H1 (cell line): ENCODE measurements at regions not wholly inside any gene's neighbourhood (a gene's known extent, or its start where the extent isn't known, plus 50 kb on each side); places are given as distances from the start of the nearest gene placed in this dataset.

Experiments
- CTCF ChIA-PET: fragments of 300-600 bp; sonication (Branson Sonifier 250); formaldehyde crosslinking; loops from one replicate; lab custom pipeline; 2021; ENCODE audit not compliant: partially characterized antibody; lab: Charles Lee
- POLR2A ChIA-PET: fragments of 300-600 bp; sonication (Branson Sonifier 250); formaldehyde crosslinking; loops from one replicate; lab custom pipeline; 2021; ENCODE audit warnings: inconsistent platforms; ENCODE audit not compliant: partially characterized antibody; lab: Charles Lee
- DNase-seq, 2 experiments: peaks; one replicate each; pipeline versions ENCODE4 v3.0.0 to v3.0.0-alpha.2; 2010 to 2022; ENCODE audit warnings: low spot score in 2 of 2, low read depth in 1 of 2, mixed read lengths in 1 of 2
- FAIRE-seq: peaks from 2 replicates; lab custom pipeline; 2011; peaks lifted over from hg19 to GRCh38; lab: Jason Lieb, UNC
- H2AFZ ChIP-seq: 2 replicates; pipeline ENCODE4 v1.8.1; 2012; ENCODE audit warnings: low read length, inconsistent platforms
- H2AK5ac ChIP-seq: 2 replicates; pipeline ENCODE4 v1.6.1; 2013; ENCODE audit warnings: low read depth, low read length
- H2BK120ac ChIP-seq: replicated peaks from 2 replicates; pipeline ENCODE3; 2013; ENCODE audit warnings: low read depth, low read length, inconsistent platforms
- H2BK12ac ChIP-seq: 2 replicates; pipeline ENCODE4 v1.6.1; 2013; ENCODE audit warnings: low read depth, low read length
- H2BK15ac ChIP-seq: 2 replicates; pipeline ENCODE4 v1.6.1; 2013; ENCODE audit warnings: low read length
- H2BK20ac ChIP-seq: 2 replicates; pipeline ENCODE4 v1.6.1; 2013; ENCODE audit warnings: low read length
- H2BK5ac ChIP-seq: 2 replicates; pipeline ENCODE4 v1.6.1; 2013; ENCODE audit warnings: low read depth, low read length
- H3K14ac ChIP-seq: 2 replicates; pipeline ENCODE4 v1.6.1; 2013; ENCODE audit warnings: inconsistent platforms; ENCODE audit not compliant: insufficient read length
- H3K18ac ChIP-seq: 2 replicates; pipeline ENCODE4 v1.6.1; 2013; ENCODE audit warnings: low read length; ENCODE audit errors: extremely low read depth
- H3K23ac ChIP-seq: 2 replicates; pipeline ENCODE4 v1.6.1; 2013; ENCODE audit warnings: inconsistent platforms; ENCODE audit not compliant: insufficient read length
- H3K23me2 ChIP-seq: 2 replicates; pipeline ENCODE4 v1.6.1; 2013; ENCODE audit warnings: low read depth, low read length
- H3K27ac ChIP-seq: 2 replicates; pipeline ENCODE4 v1.6.1; 2011; ENCODE audit warnings: low read depth, low read length, inconsistent platforms
- H3K27me3 ChIP-seq, 4 experiments: replicated peaks in 1 of 4; 1 replicate in 1 of 4; 2 replicates in 3 of 4; pipeline versions ENCODE4 v1.6.1 to v1.8.1; 2011 to 2013; ENCODE audit warnings: low read length in 3 of 4, mild to moderate bottlenecking in 3 of 4, inconsistent platforms in 2 of 4, mixed read lengths in 2 of 4, moderate library complexity in 1 of 4; ENCODE audit not compliant: control insufficient read depth in 3 of 4, insufficient read depth in 3 of 4; ENCODE audit errors: extremely low read depth in 1 of 4
- H3K36me3 ChIP-seq, 4 experiments: 2 replicates each; pipeline versions ENCODE4 v1.6.1 to v1.8.1; 2011 to 2013; ENCODE audit warnings: mild to moderate bottlenecking in 4 of 4, low read length in 3 of 4, moderate library complexity in 2 of 4, control low read depth in 1 of 4, inconsistent platforms in 1 of 4; ENCODE audit not compliant: insufficient read depth in 4 of 4, control insufficient read depth in 2 of 4
- H3K4ac ChIP-seq: replicated peaks from 2 replicates; pipeline ENCODE3; 2013; ENCODE audit warnings: low read length, low read depth, mixed read lengths, inconsistent platforms; ENCODE audit not compliant: insufficient read length
- H3K4me1 ChIP-seq, 4 experiments: replicated peaks in 1 of 4; 1 replicate in 1 of 4; 2 replicates in 3 of 4; pipeline versions ENCODE4 v1.6.1 to v1.8.1; 2011 to 2013; ENCODE audit warnings: low read length in 3 of 4, inconsistent platforms in 2 of 4, mixed read lengths in 1 of 4; ENCODE audit not compliant: insufficient read depth in 4 of 4, control insufficient read depth in 3 of 4
- H3K4me2 ChIP-seq, 2 experiments: 2 replicates each; pipeline versions ENCODE4 v1.6.1 to v1.8.1; 2011 to 2013; ENCODE audit warnings: low read depth in 2 of 2, low read length in 2 of 2, control low read depth in 1 of 2, inconsistent platforms in 1 of 2, mild to moderate bottlenecking in 1 of 2; ENCODE audit not compliant: insufficient read depth in 1 of 2
- H3K4me3 ChIP-seq, 4 experiments: fragments of 200-600, 300-600 bp in 1 of 4; sonication (generic), shearing (Covaris generic), sonication (Bioruptor Twin) in 1 of 4; 2 replicates each; pipeline versions ENCODE4 v1.5.1 to v1.8.1; 2011 to 2016; ENCODE audit warnings: low read length in 4 of 4, low read depth in 3 of 4, control low read depth in 2 of 4, inconsistent platforms in 2 of 4, mild to moderate bottlenecking in 2 of 4, mixed read lengths in 1 of 4, moderate library complexity in 1 of 4; ENCODE audit not compliant: insufficient read depth in 2 of 4; ENCODE audit errors: extremely low read depth in 1 of 4
- H3K56ac ChIP-seq: replicated peaks from 2 replicates; pipeline ENCODE3; 2013; ENCODE audit warnings: low read depth, mild to moderate bottlenecking, mixed read lengths, low read length, inconsistent platforms; ENCODE audit not compliant: insufficient read length
- H3K79me1 ChIP-seq: 2 replicates; pipeline ENCODE4 v1.6.1; 2013; ENCODE audit warnings: low read depth, low read length, control low read depth
- H3K79me2 ChIP-seq, 2 experiments: 2 replicates each; pipeline versions ENCODE4 v1.6.1 to v1.8.1; 2012 to 2013; ENCODE audit warnings: low read length in 2 of 2, mild to moderate bottlenecking in 2 of 2, inconsistent platforms in 1 of 2; ENCODE audit not compliant: insufficient read depth in 2 of 2, control insufficient read depth in 1 of 2
- H3K9ac ChIP-seq, 4 experiments: replicated peaks in 1 of 4; 1 replicate in 1 of 4; 2 replicates in 3 of 4; pipeline versions ENCODE4 v1.6.1 to v1.8.1; 2011 to 2013; ENCODE audit warnings: low read depth in 3 of 4, low read length in 3 of 4, control low read depth in 2 of 4, mild to moderate bottlenecking in 2 of 4, moderate library complexity in 2 of 4, inconsistent platforms in 1 of 4; ENCODE audit errors: extremely low read depth in 1 of 4
- H3K9me3 ChIP-seq, 2 experiments: 2 replicates each; pipeline versions ENCODE4 v1.6.1 to v1.8.1; 2012 to 2013; ENCODE audit warnings: mild to moderate bottlenecking in 2 of 2, moderate library complexity in 2 of 2, control low read depth in 1 of 2, inconsistent platforms in 1 of 2, low read depth in 1 of 2, low read length in 1 of 2, mixed read lengths in 1 of 2; ENCODE audit not compliant: insufficient read depth in 2 of 2
- H4K20me1 ChIP-seq, 2 experiments: replicated peaks in 1 of 2; 2 replicates each; pipeline versions ENCODE3 to v1.8.1; 2011 to 2013; ENCODE audit warnings: inconsistent platforms in 2 of 2, low read length in 2 of 2, mild to moderate bottlenecking in 1 of 2; ENCODE audit not compliant: insufficient read depth in 2 of 2, control insufficient read depth in 1 of 2
- H4K5ac ChIP-seq: 2 replicates; pipeline ENCODE4 v1.6.1; 2013; ENCODE audit warnings: low read length, low read depth, mixed read lengths, inconsistent platforms; ENCODE audit not compliant: insufficient read length
- H4K8ac ChIP-seq: 2 replicates; pipeline ENCODE4 v1.8.0; 2013; ENCODE audit warnings: mild to moderate bottlenecking, moderate library complexity, low read length, inconsistent platforms; ENCODE audit not compliant: insufficient read depth; ENCODE audit errors: extremely low read depth
- H4K91ac ChIP-seq: replicated peaks from 2 replicates; pipeline ENCODE3; 2013; ENCODE audit warnings: low read length, mixed read lengths, inconsistent platforms; ENCODE audit not compliant: insufficient read length
- CBX5 ChIP-seq: fragments of 300-800, 300-1000 bp; sonication (generic); IDR thresholded peaks from 2 replicates; pipeline ENCODE4 v1.7.1; 2016; ENCODE audit warnings: antibody characterized with exemption, low read length, low read depth
- HDAC6 ChIP-seq: IDR thresholded peaks from one replicate; pipeline ENCODE4 v1.7.1; 2012; ENCODE audit warnings: low read depth, mild to moderate bottlenecking, inconsistent platforms, low read length, moderate library complexity
- PHF8 ChIP-seq: fragments of 200-600 bp; sonication (generic); conservative IDR thresholded peaks from 2 replicates; pipeline ENCODE4 v1.7.1; 2012; ENCODE audit warnings: low read depth, mild to moderate bottlenecking, inconsistent platforms, low read length, moderate library complexity
- WGBS, 2 experiments: shearing (Covaris generic) in 1 of 2; methylation state at CpG; one replicate each; pipeline versions ENCODE4 v1.1.6 to v1.1.7; 2013 to 2015; ENCODE audit warnings: low lambda C conversion rate in 2 of 2, mixed read lengths in 2 of 2, inconsistent platforms in 1 of 2, low coverage in 1 of 2, missing lambda C conversion rate in 1 of 2; ENCODE audit not compliant: insufficient replicate concordance in 2 of 2, insufficient coverage in 1 of 2, insufficient read length in 1 of 2; ENCODE audit errors: extremely low coverage in 1 of 2, missing lambda C conversion rate in 1 of 2; 5-methylcytosine and 5-hydroxymethylcytosine counted together

DNA sequence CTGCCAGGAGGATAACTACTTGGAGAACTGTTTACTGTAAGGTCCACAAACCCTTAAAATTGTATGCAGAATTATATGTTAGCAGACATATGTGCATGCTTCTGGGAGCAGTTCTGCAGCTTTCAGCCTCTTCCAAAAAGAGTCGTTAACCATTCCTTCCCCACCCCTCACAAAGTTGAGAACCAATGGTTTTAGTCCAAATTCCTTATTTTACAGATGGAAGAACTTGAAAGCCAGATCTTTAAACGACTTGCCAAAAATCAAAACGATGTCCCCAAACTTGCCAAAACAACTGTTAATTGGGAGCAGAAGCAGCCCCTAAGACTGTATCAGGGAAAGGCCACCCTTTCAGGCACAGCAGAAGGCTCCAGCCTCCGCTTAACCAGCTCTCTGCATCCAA, 266.4 kb upstream of the ANKRD55 start:
- no peak overlapping the region for H3K27ac ChIP-seq
- no peak overlapping the region; the same call in 1 of the 2 replicates for H2AFZ ChIP-seq
- no peak overlapping the region for H2AK5ac ChIP-seq
- no peaks in the 10 kb centered on the region for H3K79me2 ChIP-seq
- no peak overlapping the region for H3K4me3 ChIP-seq
- no peak for FAIRE-seq
- no peak overlapping the region for H2BK5ac ChIP-seq
- POLR2A ChIA-PET, result no interaction called here
- H3K18ac ChIP-seq, result no peak overlapping the region
- no peak overlapping the region for H4K5ac ChIP-seq
- CTCF ChIA-PET, result no interaction called here
- no peak overlapping the region for H2BK12ac ChIP-seq
- H3K23ac ChIP-seq, result no peak overlapping the region
- H4K20me1 ChIP-seq, result no peaks in the 10 kb centered on the region
- 94% methylated on average over 4 of the region's 4 CpGs; no CpG with 5 or more reads in 1 of the 2 experiments for WGBS, 2 experiments
- no peak overlapping the region for H3K14ac ChIP-seq
- H3K56ac ChIP-seq, result no peak overlapping the region
- H3K4me1 ChIP-seq, result peaks cover 0 to 1% (median 0%) of the 10 kb centered on the region in 4 experiments; a peak in 1 of 7 replicates
- no peak overlapping the region for H2BK15ac ChIP-seq
- H4K8ac ChIP-seq, result no peak overlapping the region
- no peak overlapping the region for H3K9ac ChIP-seq
- H3K9me3 ChIP-seq, result 0 out of 4 replicates have a peak, but pooled peaks cover 0 to 6% of the 10 kb centered on the region in 2 experiments
- H3K4ac ChIP-seq, result no peak overlapping the region
- H2BK120ac ChIP-seq, result no peak overlapping the region
- no peak overlapping the region for H2BK20ac ChIP-seq
- TF ChIP-seq HDAC6 (no peak), PHF8 (no peak), CBX5 (no peak)
- TF ChIP-seq, all 59 proteins: peak for 0
- H3K23me2 ChIP-seq, result no peaks in the 10 kb centered on the region
- no peak overlapping the region for H4K91ac ChIP-seq
- no peaks in the 10 kb centered on the region for H3K79me1 ChIP-seq
- DNase-seq, result no peak
- no peaks in the 10 kb centered on the region for H3K27me3 ChIP-seq
- no peaks in the 10 kb centered on the region for H3K36me3 ChIP-seq
- no peak overlapping the region for H3K4me2 ChIP-seq
